ENCODE measurements at regions not wholly inside any gene's neighbourhood (a gene's known extent, or its start where the extent isn't known, plus 50 kb on each side); places are given as distances from the start of the nearest gene placed in this dataset.

- H3K4me3 ChIP-seq (ENCODE audit: low read depth, low read length): no peak overlapping the region
- no peak for TF ChIP-seq CTCF (IDR thresholded peaks at IDR 0.05; ENCODE audit: insufficient read depth, low read depth, low read length)
- DNase-seq (ENCODE audit: low read depth): no peak
These were observed 55.4 kb downstream of the GSX1 start for GRCh38 chr13:27847669-27848068.

DNA sequence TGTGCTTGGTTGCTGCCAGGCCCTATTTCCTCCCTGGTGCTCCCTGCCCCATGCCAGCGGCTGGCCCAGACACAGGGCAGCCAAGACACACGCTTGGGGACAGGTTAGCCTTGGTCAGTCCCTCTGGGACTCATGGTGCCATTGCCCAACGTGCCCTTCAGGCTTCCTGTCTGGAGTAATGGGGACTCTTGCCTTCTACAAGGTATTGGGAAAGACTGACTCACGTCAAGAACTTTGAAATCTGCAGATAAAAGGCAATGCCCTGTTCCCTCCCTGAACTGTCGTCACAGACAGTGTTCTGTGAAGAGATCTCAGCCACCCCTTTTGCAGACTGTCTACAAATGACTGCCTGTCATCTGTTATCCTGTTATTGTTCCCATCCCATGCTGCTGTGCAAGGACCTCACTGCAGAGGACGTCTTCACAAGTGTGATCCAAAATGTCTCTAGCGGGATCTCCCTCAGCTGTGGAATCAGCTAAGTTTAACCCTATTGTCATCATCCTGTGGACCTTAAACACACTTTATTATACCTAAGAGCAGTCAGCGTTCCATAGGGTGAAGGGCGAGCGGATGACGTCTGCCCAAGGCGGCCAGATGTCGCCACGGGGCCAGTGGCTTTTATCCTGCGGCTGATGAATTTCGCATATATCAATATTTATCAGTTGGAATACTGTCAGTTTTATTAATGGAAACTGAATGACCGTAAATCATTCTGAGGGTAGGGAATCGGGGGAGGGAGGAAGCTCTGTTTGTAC lies 59.0 kb downstream of the GSX1 start:
- no peak overlapping the region for H3K4me3 ChIP-seq (ENCODE audit: low read depth, low read length)
- DNase-seq (ENCODE audit: low read depth): no peak
- no peak for TF ChIP-seq CTCF (IDR thresholded peaks at IDR 0.05; ENCODE audit: insufficient read depth, low read depth, low read length)

DNA sequence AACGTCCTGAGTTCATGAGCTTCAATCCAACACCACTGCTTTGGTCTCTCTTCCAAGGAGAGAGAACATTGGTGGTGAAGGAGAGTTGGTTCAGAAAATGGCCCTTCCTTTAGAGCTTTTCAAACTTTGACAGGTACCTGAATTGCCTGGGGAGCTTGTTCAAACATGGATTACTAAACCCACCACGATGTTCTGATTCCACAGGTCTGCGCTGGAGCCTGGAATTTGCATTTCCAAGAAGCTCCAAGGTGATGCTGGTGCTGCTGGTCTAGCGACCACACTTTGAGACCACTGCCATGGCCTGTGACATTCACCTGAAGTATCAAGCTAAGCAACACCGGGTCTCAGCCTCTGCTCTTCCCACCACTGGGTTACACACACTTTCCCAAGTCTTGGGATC lies 60.2 kb downstream of the GSX1 start:
- DNase-seq (ENCODE audit: low read depth): no peak
- no peak for TF ChIP-seq CTCF (IDR thresholded peaks at IDR 0.05; ENCODE audit: insufficient read depth, low read depth, low read length)
- no peak overlapping the region for H3K4me3 ChIP-seq (ENCODE audit: low read depth, low read length)

DNA sequence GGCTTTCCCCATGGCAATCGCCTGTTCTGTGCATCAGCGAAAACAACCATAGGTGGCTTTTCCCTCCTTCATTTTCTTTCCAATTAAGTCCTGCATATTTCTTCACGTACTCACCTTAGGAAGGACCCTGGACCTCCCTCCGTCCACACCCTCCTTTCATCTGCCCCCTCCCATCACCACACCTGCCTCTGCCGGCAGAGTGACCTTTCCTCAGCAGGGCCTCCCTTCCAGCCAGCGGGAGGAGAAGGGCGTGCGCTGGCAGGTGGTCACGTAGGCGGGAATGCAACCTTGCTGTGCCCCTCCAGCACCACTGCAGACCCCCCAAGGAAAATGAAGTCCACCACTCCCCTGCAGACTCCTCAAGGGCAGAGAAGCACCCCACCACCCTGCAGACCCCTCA lies 61.1 kb downstream of the GSX1 start:
- TF ChIP-seq CTCF (IDR thresholded peaks at IDR 0.05; ENCODE audit: insufficient read depth, low read depth, low read length): no peak
- H3K4me3 ChIP-seq (ENCODE audit: low read depth, low read length): no peak overlapping the region
- no peak for DNase-seq (ENCODE audit: low read depth)

GRCh38 chr13:27853861-27854260 lies 61.6 kb downstream of the GSX1 start:
- H3K4me3 ChIP-seq (ENCODE audit: low read depth, low read length): no peak overlapping the region
- TF ChIP-seq CTCF (IDR thresholded peaks at IDR 0.05; ENCODE audit: insufficient read depth, low read depth, low read length): no peak
- no peak for DNase-seq (ENCODE audit: low read depth)

- no peak for DNase-seq (ENCODE audit: low read depth)
- TF ChIP-seq CTCF (IDR thresholded peaks at IDR 0.05; ENCODE audit: insufficient read depth, low read depth, low read length): no peak
- H3K4me3 ChIP-seq (ENCODE audit: low read depth, low read length): no peak overlapping the region
These were observed 62.3 kb downstream of the GSX1 start for GRCh38 chr13:27854606-27855005.

DNA sequence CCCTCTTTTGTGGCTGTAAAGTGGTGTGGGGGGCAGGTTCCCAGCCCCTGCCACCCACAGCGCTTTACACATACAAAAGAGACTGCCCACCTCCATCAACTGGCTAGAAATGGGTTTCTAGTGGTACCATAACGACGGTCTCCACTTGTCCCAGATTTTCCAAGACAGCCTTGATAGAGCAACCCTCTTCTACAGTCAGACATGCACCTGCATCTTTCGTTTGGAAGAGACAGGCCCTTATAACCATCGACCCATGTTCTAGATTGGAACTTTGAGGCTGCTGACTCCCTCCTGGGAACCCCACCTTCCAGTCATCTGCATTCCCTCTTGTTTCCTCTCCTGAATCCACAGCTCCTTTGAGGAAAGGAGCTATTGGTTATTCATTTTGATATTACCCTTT lies 63.1 kb downstream of the GSX1 start:
- no peak for DNase-seq (ENCODE audit: low read depth)
- no peak for TF ChIP-seq CTCF (IDR thresholded peaks at IDR 0.05; ENCODE audit: insufficient read depth, low read depth, low read length)
- H3K4me3 ChIP-seq (ENCODE audit: low read depth, low read length): no peak overlapping the region
